GM18505 (cell line): ENCODE measurements at regions not wholly inside any gene's neighbourhood (a gene's known extent, or its start where the extent isn't known, plus 50 kb on each side); places are given as distances from the start of the nearest gene placed in this dataset.
"Not testable (repeated sequence)": the region's sequence is repeated elsewhere in the genome, so short reads cannot be mapped to it uniquely, and the experiment has no call there.

ENCODE experiments used
- ATAC-seq: cut with Tn5 transposase; IDR thresholded peaks from one replicate; pipeline ENCODE4 v1.9.1; 2021; ENCODE audit not compliant: unreplicated experiment
- POLR2A ChIP-seq: IDR thresholded peaks from 4 replicates; pipeline ENCODE4 v1.6.1; 2011; ENCODE audit warnings: borderline replicate concordance; ENCODE audit not compliant: insufficient read depth, insufficient read length; ENCODE audit errors: extremely low read depth

DNA sequence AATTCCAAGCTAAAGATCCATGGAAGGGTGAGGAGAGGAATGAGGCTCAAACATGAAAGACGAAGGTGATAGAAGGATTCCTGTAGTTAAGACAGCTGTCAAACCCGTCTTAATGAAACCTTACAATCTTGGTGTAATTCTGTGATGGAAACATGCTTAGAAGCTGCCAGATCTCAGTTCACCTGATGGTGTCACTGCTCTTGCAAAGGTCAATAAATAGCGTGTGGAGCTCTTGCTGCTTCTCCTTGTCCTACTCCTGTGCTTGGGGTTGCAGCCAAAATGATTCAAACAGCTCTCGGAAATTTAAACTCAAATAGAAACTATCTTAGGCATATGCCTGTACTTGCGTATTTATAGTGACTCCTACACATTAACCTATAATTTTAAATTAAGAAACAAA is 1705.0 kb downstream of the OLFM4 start:
- TF ChIP-seq POLR2A, result no peak

DNA sequence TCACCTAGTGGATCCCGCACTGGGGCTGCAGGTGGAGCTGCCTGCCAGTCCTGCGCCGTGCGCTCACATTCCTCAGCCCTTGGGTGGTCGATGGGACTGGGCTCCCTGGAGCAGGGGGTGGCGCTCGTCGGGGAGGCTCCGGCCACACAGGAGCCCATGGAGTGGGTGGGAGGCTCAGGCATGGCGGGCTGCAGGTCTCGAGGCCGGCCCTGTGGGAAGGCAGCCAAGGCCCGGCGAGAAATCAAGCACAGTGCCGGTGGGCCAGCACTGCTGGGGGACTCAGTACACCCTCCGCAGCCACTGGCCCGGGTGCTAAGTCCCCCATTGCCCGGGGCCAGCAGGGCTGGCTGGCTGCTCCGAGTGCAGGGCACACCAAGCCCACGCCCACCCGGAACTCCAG is 1708.6 kb downstream of the OLFM4 start:
- not testable (repeated sequence) for ATAC-seq

More for the DNA sequence above, 1705.0 kb downstream of the OLFM4 start:
- no peak for ATAC-seq

DNA sequence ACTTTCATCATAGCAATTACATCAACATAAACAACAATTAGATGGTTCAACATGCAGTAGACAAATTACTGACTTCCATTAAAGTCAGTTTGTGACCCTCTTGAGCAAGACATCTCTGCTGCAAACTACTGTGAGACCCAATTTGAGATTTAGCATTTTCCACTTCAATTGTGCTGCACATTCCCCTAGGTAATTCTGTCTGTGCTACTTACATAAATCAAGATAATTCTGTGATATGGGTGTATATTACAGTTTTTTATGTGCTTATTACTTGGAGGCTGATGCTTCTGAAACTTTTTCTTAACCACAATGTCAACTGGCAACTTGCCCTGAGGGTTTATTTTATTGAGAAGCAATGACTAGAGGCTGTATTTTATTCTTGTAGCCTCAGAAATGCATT is 1714.4 kb downstream of the OLFM4 start:
- no peak for TF ChIP-seq POLR2A

DNA sequence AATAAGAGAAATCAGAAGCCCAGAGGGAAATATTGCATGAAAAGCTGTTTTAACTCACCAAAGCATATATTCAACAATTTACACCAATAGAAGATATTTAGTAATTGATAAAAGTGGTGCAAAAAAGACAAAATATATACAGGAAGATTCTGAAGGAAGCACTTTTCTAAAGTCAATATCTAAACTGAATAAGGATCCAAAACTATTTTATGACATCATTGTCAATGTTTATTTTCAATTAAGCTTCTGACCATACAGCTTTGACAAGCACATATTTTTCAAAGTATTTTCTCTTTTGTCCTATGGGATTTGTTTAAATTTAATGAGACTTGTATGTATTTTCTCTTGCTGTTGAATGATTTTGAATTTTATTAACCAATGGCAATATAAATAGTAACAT is 1716.1 kb downstream of the OLFM4 start:
- no peak for ATAC-seq
- TF ChIP-seq POLR2A, result no peak

More for the DNA sequence above, 1714.4 kb downstream of the OLFM4 start:
- ATAC-seq, result no peak

DNA sequence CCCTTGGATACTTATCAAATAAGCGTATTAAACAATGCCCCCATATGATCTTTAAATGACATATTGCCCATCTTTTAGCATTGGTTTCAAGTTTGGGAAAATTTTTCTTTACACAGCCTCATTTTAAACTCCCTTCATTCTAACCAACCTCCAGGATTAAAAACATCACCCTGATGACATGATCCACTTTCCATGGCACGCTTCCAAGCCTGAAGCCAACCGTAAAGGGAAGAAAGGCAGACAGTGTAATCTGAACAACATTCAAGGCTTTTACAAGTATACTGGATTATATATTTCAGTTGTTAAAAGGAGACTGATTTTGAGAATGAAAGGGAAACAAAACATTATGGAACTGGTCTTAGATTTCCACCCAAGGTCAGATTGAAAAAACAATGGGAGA is 1721.9 kb downstream of the OLFM4 start:
- no peak for ATAC-seq
- no peak for TF ChIP-seq POLR2A

DNA sequence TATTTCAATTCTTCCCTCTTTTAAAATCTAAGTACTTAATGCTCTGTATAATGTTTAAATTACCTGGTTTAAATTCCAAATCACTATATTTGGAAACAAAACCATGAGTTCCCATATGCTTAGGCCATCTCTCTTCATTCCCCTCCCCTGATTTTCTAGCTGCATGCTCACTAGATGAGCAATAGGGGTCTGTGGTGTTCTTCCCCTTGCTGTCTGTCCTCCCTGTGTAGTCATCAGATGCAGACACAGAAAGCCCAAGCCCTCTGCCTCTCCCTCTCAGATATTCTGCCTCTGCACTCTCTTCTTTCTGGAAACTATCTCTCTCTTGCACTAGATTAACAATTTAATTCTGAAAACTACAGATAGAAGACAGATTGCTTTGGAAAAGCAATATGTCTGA is 1730.2 kb downstream of the OLFM4 start:
- ATAC-seq, result no peak
- TF ChIP-seq POLR2A, result no peak

DNA sequence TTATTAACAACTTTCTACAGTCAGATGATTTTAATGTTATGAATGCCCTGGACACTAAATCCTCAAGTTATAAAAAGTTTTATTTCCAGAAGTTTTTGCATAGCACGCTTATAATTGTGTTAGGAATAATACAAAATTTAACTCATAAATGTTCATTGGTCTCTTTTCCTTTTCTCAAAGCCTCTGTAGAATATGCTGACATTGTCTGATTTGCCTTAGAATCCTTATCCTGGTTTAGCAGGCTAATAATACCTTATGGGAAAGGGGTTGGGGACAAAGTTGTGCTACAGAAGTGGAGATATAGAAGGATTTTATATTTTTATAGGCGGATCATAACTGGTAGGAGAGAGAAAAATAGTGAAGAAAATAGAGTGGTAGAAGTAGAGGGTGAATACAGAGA is 1739.6 kb downstream of the OLFM4 start:
- ATAC-seq, result no peak
- no peak for TF ChIP-seq POLR2A

DNA sequence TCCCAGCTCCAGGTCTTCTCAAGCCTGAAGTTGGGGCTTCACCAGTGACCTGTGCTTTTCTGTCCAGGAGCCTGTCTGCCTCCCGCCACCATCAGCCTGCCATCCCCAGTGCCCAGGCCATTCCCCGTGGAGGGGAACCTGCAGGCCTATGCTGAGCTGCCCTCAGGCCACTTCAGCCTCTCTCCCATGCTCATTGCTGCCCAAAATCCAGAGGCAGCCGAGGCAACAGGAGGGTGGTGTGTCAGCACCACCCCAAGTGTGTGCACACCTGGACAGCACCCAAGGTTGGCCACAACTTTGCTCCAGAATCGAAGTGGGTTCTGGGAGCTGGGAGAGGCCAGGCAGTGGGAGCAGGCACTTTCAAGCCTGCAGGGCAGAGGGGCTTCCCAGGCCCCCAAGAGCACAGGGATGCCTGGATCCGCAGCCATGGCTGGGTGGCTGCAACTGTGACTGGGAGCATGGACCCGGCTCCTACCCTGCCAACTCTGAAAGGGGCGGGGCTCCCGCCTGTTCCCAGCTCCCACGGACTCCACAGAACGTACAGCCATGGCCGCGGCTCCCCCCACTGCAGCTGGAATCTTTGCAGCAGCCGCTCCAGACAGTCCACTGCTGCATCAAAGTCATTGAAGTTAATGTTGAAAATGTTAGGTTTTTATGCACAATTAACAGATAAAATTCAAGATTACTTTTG is 1747.0 kb downstream of the OLFM4 start:
- no peak for ATAC-seq
- no peak for TF ChIP-seq POLR2A

DNA sequence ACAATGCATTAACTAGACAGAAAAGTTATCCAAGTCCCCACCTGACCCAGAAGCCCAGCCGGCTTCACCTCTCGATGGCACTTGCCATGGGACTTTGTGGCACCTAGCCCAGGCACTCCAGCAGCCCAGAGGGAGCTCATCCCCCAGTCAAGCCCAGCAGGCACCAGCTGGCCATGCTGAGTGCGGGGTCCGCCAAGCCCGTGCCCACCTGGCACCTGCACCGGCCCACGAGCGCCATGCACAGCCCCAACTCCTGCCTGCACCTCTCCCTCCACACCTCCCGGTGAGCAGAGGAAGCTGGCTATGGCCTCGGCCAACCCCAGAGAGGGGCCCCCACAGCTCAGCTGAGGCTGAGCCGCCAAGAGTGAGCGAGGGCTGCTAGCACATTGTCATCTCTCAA is 1759.1 kb downstream of the OLFM4 start:
- ATAC-seq, result no peak
- no peak for TF ChIP-seq POLR2A

DNA sequence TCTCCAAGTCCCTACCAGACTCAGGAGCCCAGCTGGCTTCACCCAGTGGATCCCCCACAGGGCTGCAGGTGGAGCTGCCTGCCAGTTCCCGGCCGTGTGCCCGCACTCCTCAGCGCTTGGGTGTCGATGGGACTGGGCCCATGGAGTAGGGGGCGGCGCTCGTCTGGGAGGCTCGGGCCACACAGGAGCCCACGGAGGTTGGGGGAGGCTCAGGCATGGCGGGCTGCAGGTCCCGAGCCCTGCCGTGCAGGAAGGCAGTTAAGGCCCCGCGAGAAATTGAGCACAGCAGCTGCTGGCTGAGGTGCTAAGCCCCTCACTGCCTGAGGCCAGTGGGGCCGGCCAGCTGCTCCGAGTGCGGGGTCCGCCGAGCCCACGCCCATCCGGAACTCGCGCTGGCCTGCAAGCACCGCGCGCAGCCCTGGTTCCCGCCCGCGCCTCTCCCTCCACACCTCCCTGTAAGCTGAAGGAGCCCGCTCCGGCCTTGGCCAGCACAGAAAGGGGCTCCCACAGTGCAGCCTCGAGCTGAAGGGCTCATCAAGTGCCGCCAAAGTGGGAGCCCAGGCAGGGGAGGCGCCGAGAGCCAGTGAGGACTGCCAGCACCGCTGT is 1771.1 kb downstream of the OLFM4 start:
- no peak for TF ChIP-seq POLR2A
- ATAC-seq, result no peak

DNA sequence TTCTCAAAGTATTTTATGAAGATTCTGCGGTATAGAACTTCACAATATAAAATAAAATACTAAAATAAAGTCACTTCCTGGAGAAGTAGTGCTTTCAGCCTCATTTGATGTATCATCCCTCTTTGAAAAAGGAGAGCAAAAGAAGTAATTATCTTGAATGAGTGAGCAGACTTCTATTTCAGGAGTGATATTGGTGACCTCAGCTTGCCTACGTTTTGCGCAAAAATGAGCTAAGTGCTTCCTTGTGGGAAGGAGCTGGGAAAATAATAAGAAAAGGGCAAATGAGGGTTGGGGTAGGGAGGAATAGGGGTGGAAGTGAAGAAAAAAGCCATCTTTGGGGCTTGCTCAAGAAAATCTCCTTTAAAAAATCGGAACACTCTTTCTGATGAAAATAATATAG is 1773.6 kb downstream of the OLFM4 start:
- ATAC-seq, result no peak
- TF ChIP-seq POLR2A, result no peak

DNA sequence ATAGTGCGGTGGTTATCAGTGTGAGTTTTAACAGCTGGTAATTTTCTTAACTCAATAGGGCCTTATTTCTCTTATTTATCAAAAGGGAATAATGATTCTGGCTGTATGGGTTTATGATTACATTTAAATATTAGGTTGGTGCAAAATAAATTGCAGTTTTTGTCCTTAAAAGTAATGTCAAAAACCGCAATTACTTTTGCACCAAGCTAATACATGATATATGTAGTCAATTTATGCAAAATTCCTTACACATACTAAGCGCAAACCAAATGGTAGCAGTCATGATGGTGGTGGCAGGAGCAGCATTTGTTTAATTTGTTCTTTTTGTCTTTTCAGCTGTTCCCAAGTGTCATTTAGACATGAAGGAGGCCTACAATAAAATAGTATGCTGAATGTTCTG is 1777.1 kb downstream of the OLFM4 start:
- TF ChIP-seq POLR2A, result no peak
- ATAC-seq, result no peak

DNA sequence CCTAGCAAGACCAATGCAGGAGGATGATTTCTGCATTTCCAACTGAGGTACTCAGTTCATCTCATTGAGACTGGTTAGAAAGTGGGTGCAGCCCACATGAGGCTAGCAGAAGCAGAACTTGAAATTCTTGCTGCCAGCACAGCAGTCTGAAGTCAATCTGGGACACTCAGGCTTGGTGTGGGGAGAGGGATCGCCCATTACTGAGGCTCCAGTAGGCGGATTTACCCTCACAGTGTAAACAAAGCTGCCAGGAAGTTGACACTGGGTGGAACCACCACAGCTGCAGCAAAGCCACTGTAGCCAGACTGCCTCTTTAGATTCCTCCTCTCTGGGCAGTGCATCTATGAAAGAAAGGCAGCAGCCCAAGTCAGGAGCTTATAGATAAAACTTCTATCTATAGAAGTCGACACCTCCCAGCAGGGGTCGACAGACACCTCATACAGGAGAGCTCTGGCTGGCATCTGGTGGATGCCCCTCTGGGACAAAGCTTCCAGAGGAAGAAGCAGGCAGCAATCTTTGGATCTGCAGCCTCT is 1793.4 kb downstream of the OLFM4 start:
- ATAC-seq, result not testable (repeated sequence)

DNA sequence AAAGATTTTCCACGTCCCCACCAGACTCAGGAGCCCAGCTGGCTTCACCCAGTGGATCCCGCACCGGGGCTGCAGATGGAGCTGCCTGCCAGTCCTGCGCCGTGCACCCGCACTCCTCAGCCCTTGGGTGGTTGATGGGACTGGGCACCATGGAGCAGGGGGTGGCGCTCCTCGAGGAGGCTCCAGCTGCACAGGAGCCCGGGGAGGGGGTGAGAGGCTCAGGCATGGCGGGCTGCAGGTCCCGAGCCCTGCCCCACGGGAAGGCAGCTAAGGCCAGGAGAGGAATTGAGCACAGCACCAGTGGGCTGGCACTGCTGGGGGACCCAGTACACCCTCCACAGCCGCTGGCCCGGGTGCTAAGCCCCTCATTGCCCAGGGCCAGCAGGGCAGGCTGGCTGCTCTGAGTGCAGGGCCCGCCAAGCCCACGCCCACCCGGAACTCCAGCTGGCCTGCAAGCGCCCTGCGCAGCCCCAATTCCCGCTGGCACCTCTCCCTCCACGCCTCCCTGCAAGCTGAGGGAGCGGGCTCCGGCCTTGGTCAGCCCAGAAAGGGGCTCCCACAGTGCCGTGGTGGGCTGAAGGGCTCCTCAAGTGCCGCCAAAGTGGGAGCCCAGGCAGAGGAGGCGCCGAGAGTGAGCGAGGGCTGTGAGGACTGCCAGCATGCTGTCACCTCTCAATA is 1800.9 kb downstream of the OLFM4 start:
- ATAC-seq, result not testable (repeated sequence)

DNA sequence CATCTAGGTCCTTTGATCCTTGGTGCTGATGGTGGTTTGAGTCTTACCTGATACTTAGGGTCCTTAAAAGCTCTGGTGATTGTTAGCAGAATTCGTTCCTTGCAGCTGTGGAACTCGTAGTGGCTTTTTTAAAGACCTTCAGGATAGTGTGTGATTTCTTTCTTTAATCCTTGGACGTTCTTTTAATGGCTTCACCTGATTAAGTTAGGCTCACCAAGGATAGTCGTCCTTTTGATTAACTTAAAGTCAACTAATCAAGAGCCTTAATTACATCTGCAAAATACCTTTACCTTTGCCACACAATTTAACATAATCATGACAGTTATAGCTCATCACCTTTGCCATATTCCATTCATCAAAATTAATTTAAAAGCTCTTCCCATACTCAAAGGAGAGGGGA is 1807.7 kb downstream of the OLFM4 start:
- no peak for TF ChIP-seq POLR2A
- no peak for ATAC-seq

DNA sequence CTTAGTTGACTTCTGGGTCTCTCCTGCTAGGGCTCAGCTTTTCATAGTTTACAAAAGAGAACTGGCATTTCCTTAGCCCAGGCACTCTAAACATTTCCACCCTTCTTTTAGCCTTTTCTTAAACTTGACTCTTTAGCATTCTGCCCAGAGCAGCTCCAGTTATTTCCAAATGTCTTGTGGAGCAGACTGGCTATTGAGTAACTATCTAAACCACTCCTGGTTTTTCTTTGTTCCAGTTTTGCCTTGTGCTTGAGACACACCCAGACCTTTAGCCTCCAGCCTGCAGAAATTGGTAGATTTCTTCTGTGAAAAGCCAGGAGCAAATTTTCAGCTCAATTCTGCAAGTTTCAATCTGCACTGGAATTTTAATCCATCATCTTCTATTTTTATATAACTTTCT is 1813.1 kb downstream of the OLFM4 start:
- no peak for TF ChIP-seq POLR2A
- ATAC-seq, result no peak
